HG03045 (cell line): ENCODE measurements at regions not wholly inside any gene's neighbourhood (a gene's known extent, or its start where the extent isn't known, plus 50 kb on each side); places are given as distances from the start of the nearest gene placed in this dataset.
"Not testable (repeated sequence)": the region's sequence is repeated elsewhere in the genome, so short reads cannot be mapped to it uniquely, and the experiment has no call there.

Source experiments
- ATAC-seq: cut with Tn5 transposase; IDR thresholded peaks from one replicate; pipeline ENCODE4 v1.9.1; 2021; ENCODE audit warnings: mild to moderate bottlenecking, moderate library complexity; ENCODE audit not compliant: unreplicated experiment

DNA sequence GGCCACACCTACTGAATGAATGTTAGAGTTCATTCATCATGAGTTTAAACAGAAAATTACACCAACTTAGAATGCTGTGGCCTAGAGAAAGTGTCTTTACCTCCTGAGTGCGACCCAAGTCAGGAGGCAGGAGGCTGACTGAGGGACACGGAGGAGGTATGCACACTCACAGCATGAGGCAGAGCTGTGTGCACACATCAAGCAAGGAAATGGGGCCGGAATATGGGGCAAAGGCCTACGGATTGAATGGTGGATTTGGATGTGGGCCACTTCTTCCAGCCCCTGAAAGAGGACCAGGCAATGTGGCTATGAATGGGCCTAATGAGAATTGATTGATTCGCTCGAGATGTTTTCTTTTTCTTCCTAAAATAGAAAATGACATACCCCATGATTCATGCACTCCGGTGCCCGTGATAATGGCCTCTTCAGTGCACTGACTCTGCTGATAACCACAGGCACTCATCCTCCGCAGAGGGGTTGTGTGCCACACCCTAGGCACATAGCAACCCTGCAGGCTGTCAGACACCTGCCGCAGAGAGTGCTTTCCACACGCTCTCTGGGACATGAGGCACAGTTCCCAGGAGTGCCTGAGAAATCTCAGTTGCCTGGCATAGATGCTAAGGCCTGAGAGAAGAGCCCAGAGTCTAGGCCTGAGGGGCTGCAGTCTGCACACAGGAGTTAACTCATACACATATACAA, 155.5 kb downstream of the GLUL start:
- no peak for ATAC-seq

GRCh38 chr1:182235604-182235951, 156.0 kb downstream of the GLUL start:
- ATAC-seq: no peak

- ATAC-seq: no peak
Measured at GRCh38 chr1:182229921-182230491, 161.6 kb downstream of the GLUL start.

- no peak for ATAC-seq
Measured at GRCh38 chr1:182229451-182229850, 162.1 kb downstream of the GLUL start.

- no peak for ATAC-seq
Measured at GRCh38 chr1:182227864-182228547, 163.6 kb downstream of the GLUL start.

- no peak for ATAC-seq
Measured at GRCh38 chr1:182226618-182227017, 165.0 kb downstream of the GLUL start.

GRCh38 chr1:182225755-182226154, 164.2 kb upstream of the ZNF648 start:
- ATAC-seq: not testable (repeated sequence)

GRCh38 chr1:182221990-182222389, 160.5 kb upstream of the ZNF648 start:
- not testable (repeated sequence) for ATAC-seq

- ATAC-seq: not testable (repeated sequence)
Measured at GRCh38 chr1:182221367-182221766, 159.9 kb upstream of the ZNF648 start.

DNA sequence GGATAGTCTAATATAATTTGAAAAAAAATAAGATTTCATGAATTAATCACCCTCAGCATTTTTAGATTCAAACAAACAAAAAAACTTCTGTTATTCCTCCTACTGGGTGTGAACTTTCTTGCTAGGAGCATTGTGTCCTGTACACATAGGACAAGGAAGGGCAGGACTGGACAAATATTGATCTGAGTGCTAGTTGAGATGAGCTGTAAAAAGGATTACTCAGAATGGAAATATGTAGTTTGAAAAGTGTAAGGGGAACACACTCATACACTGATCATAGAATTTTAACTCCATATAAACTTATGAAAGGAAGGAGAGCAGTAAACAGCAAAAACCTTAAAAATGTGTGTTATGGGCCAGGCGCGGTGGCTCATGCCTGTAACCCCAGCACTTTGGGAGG, 156.5 kb upstream of the ZNF648 start:
- no peak for ATAC-seq

DNA sequence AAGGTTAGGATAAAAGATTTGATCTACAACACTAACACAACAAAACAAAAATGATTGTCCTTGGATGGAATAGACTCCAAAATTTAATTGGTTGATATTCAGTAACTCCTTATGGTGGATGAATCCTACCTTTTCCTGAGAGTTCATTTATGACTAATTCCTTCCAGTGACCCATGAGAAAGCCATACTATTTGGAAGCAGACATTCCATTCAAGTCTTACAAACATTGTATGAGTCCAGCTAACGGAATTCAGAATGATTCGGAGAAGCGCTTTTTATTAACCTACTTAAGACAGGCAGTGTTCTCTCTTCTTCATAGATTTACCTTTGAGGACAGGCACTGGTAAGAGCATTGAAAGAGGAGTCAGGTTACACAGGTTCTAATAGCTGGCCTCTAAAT, 155.6 kb upstream of the ZNF648 start:
- ATAC-seq: no peak

DNA sequence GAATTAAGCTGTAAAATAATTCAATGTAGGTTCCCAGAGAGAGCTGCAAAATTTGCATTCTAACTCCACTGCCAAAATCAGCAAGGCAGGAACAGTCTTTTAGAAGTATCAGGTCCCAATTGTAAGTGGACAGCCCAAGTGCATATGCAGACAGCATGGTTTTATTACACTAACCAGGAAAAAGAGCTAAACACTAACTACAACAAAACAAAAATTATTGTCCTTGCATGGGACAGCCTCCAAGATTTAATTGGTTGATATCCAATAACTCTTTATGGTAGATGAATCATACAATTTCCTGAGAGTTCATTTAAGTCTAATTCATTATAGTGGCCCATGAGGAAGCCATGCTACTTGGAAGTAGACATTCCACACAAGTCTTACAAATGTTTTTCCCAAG, 154.3 kb upstream of the ZNF648 start:
- no peak for ATAC-seq

GRCh38 chr1:182213163-182213562, 151.7 kb upstream of the ZNF648 start:
- ATAC-seq: no peak

GRCh38 chr1:182211386-182211785, 149.9 kb upstream of the ZNF648 start:
- no peak for ATAC-seq

DNA sequence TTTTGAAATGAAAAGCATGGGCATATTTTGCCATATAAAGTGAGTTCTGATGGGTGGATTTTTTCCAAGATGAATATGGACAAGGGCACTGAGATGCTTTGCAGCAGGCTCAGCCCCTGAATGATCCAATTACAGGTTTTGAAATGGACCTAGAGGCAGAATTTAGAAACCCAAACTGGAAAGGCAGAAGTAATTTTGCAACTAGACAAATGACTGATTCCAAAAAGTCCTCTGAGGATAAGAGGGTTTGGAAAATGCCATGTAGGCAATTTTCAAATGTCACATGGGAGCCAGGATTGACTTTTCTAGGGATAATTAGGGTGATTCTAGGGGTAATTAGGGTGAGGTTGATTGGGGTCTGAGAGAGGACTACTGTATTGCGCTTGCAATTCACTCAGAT, 148.9 kb upstream of the ZNF648 start:
- ATAC-seq: no peak

DNA sequence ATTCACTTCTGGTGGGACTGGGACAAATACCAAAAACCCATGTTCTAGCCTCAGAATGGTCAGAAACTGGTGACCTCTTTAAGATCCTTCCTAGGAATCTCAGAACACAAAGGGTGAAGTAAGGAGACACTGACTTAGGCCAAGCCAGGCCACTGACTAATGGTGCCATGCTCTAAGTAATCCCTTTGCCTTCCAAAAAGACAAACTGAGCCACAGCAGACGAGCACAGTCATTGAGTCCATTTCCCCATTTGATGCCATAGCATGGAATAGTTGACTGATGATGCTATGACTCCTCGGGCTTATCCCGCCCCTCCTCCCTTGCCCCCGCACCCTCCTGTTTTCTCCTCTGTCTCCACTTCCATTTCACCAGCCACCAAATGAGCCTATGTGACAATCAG, 145.8 kb upstream of the ZNF648 start:
- ATAC-seq: no peak

DNA sequence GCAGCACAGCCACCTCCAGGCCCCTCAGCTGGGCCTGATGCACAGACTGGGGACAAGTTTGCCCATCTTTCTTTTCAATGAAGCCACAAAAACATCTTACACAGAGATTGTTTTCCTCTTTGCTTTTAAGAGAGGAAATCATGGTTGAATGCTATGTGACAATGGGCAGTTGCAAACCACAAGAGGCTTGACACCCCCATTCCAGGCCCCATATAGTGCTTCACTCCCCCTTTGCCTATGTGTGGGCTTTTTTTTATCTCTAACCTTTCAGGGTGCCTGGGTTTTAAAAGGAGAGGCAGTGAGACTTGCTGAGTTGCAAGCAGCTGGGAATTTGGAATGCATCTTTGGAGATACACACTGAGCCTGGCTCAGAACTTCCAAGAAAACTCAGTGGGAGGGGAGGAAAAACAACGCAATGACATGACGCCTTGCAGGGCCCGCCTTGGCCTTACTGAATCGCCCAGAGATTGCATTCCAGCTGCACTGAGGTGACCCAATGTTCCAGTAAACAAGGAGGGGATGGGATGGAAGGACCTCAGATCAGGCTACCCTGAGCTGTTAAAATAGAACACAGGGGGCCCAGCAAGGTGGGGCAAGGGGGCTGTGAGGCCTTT, 145.2 kb upstream of the ZNF648 start:
- ATAC-seq: no peak

DNA sequence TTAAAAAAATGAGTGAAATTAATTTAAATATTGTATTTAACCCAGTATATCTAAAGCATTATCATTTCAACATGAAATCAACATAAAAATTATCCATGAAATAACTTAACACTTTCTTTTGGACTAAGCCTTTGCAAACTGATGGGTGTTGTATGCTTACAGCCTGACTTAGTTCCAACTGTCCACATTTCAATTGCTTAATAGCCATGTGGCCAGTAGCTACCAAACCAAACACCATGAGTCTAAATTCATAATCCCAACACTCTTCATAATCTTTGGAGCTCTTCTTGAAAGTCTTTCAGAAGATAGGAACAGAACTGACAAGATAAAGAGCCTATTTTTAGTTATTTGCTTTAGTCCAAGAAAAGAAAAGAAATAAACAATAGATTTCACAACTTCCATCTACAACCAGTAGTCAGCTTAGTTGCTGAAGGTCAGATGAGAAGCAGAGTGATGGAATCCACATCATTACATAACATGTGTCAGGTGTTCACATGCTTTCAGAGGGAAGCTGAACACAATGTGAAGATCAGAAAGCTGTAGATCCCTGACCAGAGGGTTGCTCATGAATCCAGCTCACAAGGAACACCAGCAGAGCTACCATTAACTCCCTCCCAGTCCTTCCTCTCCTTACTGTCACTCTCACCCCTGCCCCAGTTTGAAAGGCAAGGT, 144.0 kb upstream of the ZNF648 start:
- no peak for ATAC-seq

DNA sequence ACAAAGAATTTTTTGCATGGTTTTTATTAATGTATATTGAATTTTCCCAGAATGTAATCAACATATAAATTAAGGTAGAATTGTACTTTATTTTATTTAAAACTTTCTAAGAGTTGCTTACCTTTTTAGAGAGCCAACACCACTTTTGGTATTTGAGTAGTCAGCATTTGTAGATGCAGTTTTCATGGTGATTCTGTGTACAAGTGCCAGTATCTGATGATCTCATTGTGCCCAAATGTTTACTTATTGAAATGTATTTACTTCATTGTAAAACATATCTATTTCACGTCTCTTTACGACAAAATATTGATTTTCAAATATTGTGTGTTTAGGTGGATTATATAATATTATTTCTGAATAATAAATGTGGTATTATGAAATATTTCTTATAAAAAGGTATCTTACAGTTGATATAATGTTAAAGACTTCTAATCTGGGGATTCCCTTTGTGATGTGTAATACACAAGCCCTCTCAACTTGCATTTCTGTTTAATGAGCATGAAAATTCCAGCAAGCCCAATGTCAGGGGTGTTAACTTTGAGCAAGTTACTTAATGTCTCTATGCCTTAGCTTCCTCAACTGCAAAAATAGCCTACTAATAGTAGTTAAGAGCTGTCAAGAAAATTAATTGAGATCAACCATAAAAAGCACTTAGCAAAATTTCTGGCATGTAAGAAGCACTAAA, 141.8 kb upstream of the ZNF648 start:
- no peak for ATAC-seq

DNA sequence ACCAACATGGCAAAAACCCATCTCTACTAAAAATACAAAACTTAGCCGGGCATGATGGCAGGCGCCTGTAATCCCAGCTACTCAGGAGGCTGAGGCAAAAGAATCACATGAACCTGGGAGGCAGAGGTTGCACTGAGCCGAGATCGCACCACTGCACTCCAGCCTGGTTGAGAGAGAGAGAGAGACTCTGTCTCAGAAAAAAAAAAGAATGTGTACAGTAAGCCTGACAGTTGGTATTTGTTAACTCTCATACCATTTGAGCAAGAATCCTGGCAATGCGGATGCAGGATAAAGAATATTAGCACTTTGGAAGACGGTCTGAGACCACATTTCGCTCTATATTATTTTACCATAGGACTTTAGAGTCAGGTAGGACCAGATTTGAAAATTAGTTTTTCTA, 140.0 kb upstream of the ZNF648 start:
- ATAC-seq: not testable (repeated sequence)
